IMR-90 (cell line): ENCODE measurements at regions not wholly inside any gene's neighbourhood (a gene's known extent, or its start where the extent isn't known, plus 50 kb on each side); places are given as distances from the start of the nearest gene placed in this dataset.

Source experiments
- ATAC-seq: fragments of 200-7000 bp; cut with Tn5 transposase; 2 replicates; pipeline ENCODE4 v1.9.1; 2020; ENCODE audit warnings: low read depth, mild to moderate bottlenecking, moderate library complexity
- BruUV-seq: library from RNA; stranded (reverse); fragments of 400-500 nt; replicated peaks from 2 replicates; lab custom pipeline; 2021; lab: Mats Ljungman, UMichigan
- CTCF ChIA-PET: fragments of 300-600 bp; formaldehyde crosslinking; extraction: SDS; loops from one replicate; lab custom pipeline; 2021; ENCODE audit warnings: antibody characterized with exemption; lab: Yijun Ruan, JAX
- POLR2A ChIA-PET: fragments of 300-600 bp; sonication (Branson Sonifier 250); formaldehyde crosslinking; loops from one replicate; lab custom pipeline; 2022; ENCODE audit warnings: antibody characterized with exemption; ENCODE audit not compliant: unreplicated experiment; lab: Charles Lee
- DNase-seq: peaks from one replicate; pipeline ENCODE4 v3.0.0; 2013
- H2AFZ ChIP-seq: replicated peaks from 2 replicates; pipeline ENCODE3; 2013; ENCODE audit warnings: low read length, mild to moderate bottlenecking; ENCODE audit not compliant: poor library complexity
- H2AK5ac ChIP-seq: 2 replicates; pipeline ENCODE4 v1.6.1; 2013; ENCODE audit warnings: low read depth, low read length, inconsistent platforms
- H2AK9ac ChIP-seq: replicated peaks from 2 replicates; pipeline ENCODE3; 2013; ENCODE audit warnings: mild to moderate bottlenecking, low read depth, low read length, moderate library complexity; ENCODE audit not compliant: poor library complexity
- H2BK120ac ChIP-seq: 2 replicates; pipeline ENCODE4 v1.6.1; 2013; ENCODE audit warnings: low read depth, low read length, inconsistent platforms
- H2BK15ac ChIP-seq: 3 replicates; pipeline ENCODE4 v1.6.1; 2013; ENCODE audit warnings: low read depth, low read length, inconsistent platforms
- H2BK20ac ChIP-seq: 2 replicates; pipeline ENCODE4 v1.6.1; 2013; ENCODE audit warnings: low read depth, mild to moderate bottlenecking, inconsistent platforms, low read length, moderate library complexity
- H2BK5ac ChIP-seq: 2 replicates; pipeline ENCODE4 v1.6.1; 2013; ENCODE audit warnings: mild to moderate bottlenecking, low read depth, low read length, inconsistent platforms; ENCODE audit not compliant: poor library complexity, severe bottlenecking
- H3K14ac ChIP-seq: replicated peaks from 2 replicates; pipeline ENCODE4 v1.6.1; 2013; ENCODE audit warnings: low read depth, low read length, inconsistent platforms
- H3K18ac ChIP-seq: 2 replicates; pipeline ENCODE4 v1.6.1; 2013; ENCODE audit warnings: low read depth, low read length, control low read depth
- H3K23ac ChIP-seq: 2 replicates; pipeline ENCODE4 v1.6.1; 2013; ENCODE audit warnings: low read depth, low read length, inconsistent platforms
- H3K27ac ChIP-seq: 2 replicates; pipeline ENCODE4 v1.5.1; 2013; ENCODE audit warnings: mild to moderate bottlenecking, control low read depth, low read length; ENCODE audit not compliant: insufficient read depth
- H3K27me3 ChIP-seq: 2 replicates; pipeline ENCODE4 v1.6.1; 2013; ENCODE audit warnings: low read length; ENCODE audit not compliant: control insufficient read depth, insufficient read depth
- H3K36me3 ChIP-seq: 2 replicates; pipeline ENCODE4 v1.6.1; 2013; ENCODE audit warnings: low read length, mixed read lengths; ENCODE audit not compliant: control insufficient read depth, insufficient read depth
- H3K4ac ChIP-seq: 2 replicates; pipeline ENCODE4 v1.6.1; 2013; ENCODE audit warnings: low read depth, low read length, inconsistent platforms
- H3K4me1 ChIP-seq: 2 replicates; pipeline ENCODE4 v1.6.1; 2013; ENCODE audit warnings: low read length, mixed read lengths; ENCODE audit not compliant: control insufficient read depth, insufficient read depth
- H3K4me2 ChIP-seq: 2 replicates; pipeline ENCODE4 v1.6.1; 2013; ENCODE audit warnings: low read depth, mild to moderate bottlenecking, control low read depth, low read length, moderate library complexity
- H3K4me3 ChIP-seq: 2 replicates; pipeline ENCODE4 v1.5.1; 2013; ENCODE audit warnings: low read depth, mild to moderate bottlenecking, control low read depth, low read length, moderate library complexity; ENCODE audit not compliant: insufficient read depth
- H3K56ac ChIP-seq: 2 replicates; pipeline ENCODE4 v1.6.1; 2013; ENCODE audit warnings: low read length, inconsistent platforms; ENCODE audit not compliant: insufficient read depth; ENCODE audit errors: extremely low read depth
- H3K79me1 ChIP-seq, 2 experiments: 2 replicates each; pipeline ENCODE4 v1.6.1; 2013; ENCODE audit warnings: low read length in 2 of 2, inconsistent platforms in 1 of 2, low read depth in 1 of 2
- H3K9ac ChIP-seq: 2 replicates; pipeline ENCODE4 v1.6.1; 2013; ENCODE audit warnings: low read depth, low read length, control low read depth
- H3K9me1 ChIP-seq: 2 replicates; pipeline ENCODE4 v1.6.1; 2013; ENCODE audit warnings: low read length, inconsistent platforms; ENCODE audit not compliant: insufficient read depth
- H3K9me3 ChIP-seq: 2 replicates; pipeline ENCODE4 v1.6.1; 2013; ENCODE audit warnings: low read length; ENCODE audit not compliant: control insufficient read depth, insufficient read depth
- H4K20me1 ChIP-seq: 2 replicates; pipeline ENCODE4 v1.6.1; 2013; ENCODE audit warnings: low read length, inconsistent platforms; ENCODE audit not compliant: insufficient read depth
- H4K5ac ChIP-seq: 2 replicates; pipeline ENCODE4 v1.6.1; 2013; ENCODE audit warnings: mild to moderate bottlenecking, low read depth, low read length, control low read depth
- H4K8ac ChIP-seq, 2 experiments: 2 replicates each; pipeline ENCODE4 v1.6.1; 2013; ENCODE audit warnings: low read depth in 2 of 2, low read length in 2 of 2, control low read depth in 1 of 2, inconsistent platforms in 1 of 2
- H4K91ac ChIP-seq: 2 replicates; pipeline ENCODE4 v1.6.1; 2013; ENCODE audit warnings: low read depth, low read length, inconsistent platforms; ENCODE audit not compliant: insufficient read depth
- BHLHE40 ChIP-seq: fragments of 150-350 bp; IDR thresholded peaks from 2 replicates; pipeline ENCODE4 v1.6.1; 2016; ENCODE audit warnings: mild to moderate bottlenecking, low read depth, low read length
- CEBPB ChIP-seq: IDR thresholded peaks from 2 replicates; pipeline ENCODE4 v1.6.1; 2012; ENCODE audit warnings: low read depth, low read length, improper control_type of control experiment
- CHD1 ChIP-seq: IDR thresholded peaks from 2 replicates; pipeline ENCODE4 v1.6.1; 2012; ENCODE audit warnings: low read depth, low read length, improper control_type of control experiment
- CTCF ChIP-seq: conservative IDR thresholded peaks from 2 replicates; pipeline ENCODE4 v1.5.1; 2012; ENCODE audit warnings: mild to moderate bottlenecking, low read depth, low read length, improper control_type of control experiment
- ELK1 ChIP-seq: fragments of 150-350 bp; IDR thresholded peaks from 2 replicates; pipeline ENCODE4 v1.6.1; 2016; ENCODE audit warnings: low read depth, mild to moderate bottlenecking, low read length, moderate library complexity, borderline replicate concordance
- FOS ChIP-seq: fragments of 150-350 bp; IDR thresholded peaks from 2 replicates; pipeline ENCODE4 v1.6.1; 2016; ENCODE audit warnings: low read depth, low read length
- MAFK ChIP-seq: IDR thresholded peaks from 2 replicates; pipeline ENCODE4 v1.6.1; 2012; ENCODE audit warnings: low read depth, low read length, improper control_type of control experiment
- MAZ ChIP-seq: IDR thresholded peaks from 2 replicates; pipeline ENCODE4 v1.6.1; 2012; ENCODE audit warnings: low read depth, mild to moderate bottlenecking, low read length, improper control_type of control experiment, moderate library complexity, borderline replicate concordance
- MXI1 ChIP-seq: IDR thresholded peaks from 2 replicates; pipeline ENCODE4 v1.6.1; 2012; ENCODE audit warnings: low read depth, mild to moderate bottlenecking, low read length, moderate library complexity, borderline replicate concordance
- NFE2L2 ChIP-seq: fragments of 150-350 bp; IDR thresholded peaks from 2 replicates; pipeline ENCODE4 v1.6.1; 2016; ENCODE audit warnings: low read depth, mild to moderate bottlenecking, low read length
- POLR2A ChIP-seq: IDR thresholded peaks from 2 replicates; pipeline ENCODE4 v1.6.1; 2012; ENCODE audit warnings: mild to moderate bottlenecking, low read depth, low read length
- RAD21 ChIP-seq: IDR thresholded peaks from 2 replicates; pipeline ENCODE4 v1.6.1; 2012; ENCODE audit warnings: low read length, improper control_type of control experiment
- RCOR1 ChIP-seq: IDR thresholded peaks from 2 replicates; pipeline ENCODE4 v1.6.1; 2012; ENCODE audit warnings: mild to moderate bottlenecking, low read length, improper control_type of control experiment; ENCODE audit not compliant: insufficient replicate concordance
- RFX5 ChIP-seq: IDR thresholded peaks from 2 replicates; pipeline ENCODE4 v1.8.0; 2012; ENCODE audit warnings: low read depth, mild to moderate bottlenecking, low read length, moderate library complexity
- SMC3 ChIP-seq: fragments of 150-350 bp; IDR thresholded peaks from 2 replicates; pipeline ENCODE4 v1.6.1; 2016; ENCODE audit warnings: low read depth, mild to moderate bottlenecking, antibody characterized with exemption, low read length, moderate library complexity
- USF2 ChIP-seq: fragments of 150-350 bp; IDR thresholded peaks from 2 replicates; pipeline ENCODE4 v1.6.1; 2017; ENCODE audit warnings: mild to moderate bottlenecking, antibody characterized with exemption, low read length, low read depth
- WGBS, 2 experiments: methylation state at CpG; one replicate each; pipeline versions ENCODE4 v1.1.5 to v1.1.7; 2013; ENCODE audit warnings: missing lambda C conversion rate in 2 of 2; ENCODE audit not compliant: insufficient read length in 1 of 2; ENCODE audit errors: extremely low coverage in 2 of 2; 5-methylcytosine and 5-hydroxymethylcytosine counted together
- dilution Hi-C: fragments of 300-500 bp; cut with HindIII; formaldehyde crosslinking; loops from one replicate; pipeline ENCODE4 v1.14.3; 2018; ENCODE audit warnings: low sequenced_read_pairs; ENCODE audit not compliant: unreplicated experiment
- in situ Hi-C: fragments of 300-500 bp; cut with MboI; formaldehyde crosslinking; loops from 3 replicates; pipeline ENCODE4 v1.14.3; 2019; ENCODE audit warnings: low sequenced_read_pairs, inconsistent platforms, mixed read lengths
- intact Hi-C: fragments of 100-400 bp; cut with micrococcal nuclease; formaldehyde crosslinking; loops from 2 replicates; pipeline ENCODE4 v1.10.0; 2022

- intact Hi-C loops (loop anchor here (5.0 kb wide), 1 partner anchor 595 kb away; the partner anchor contains the start of gene ID2), in situ Hi-C loops (no loop called here), dilution Hi-C loops (no loop called here)
- Histone ChIP-seq H3K36me3 (no peaks in the 10 kb centered on the region), H3K9me1 (peaks cover 13% of the 10 kb centered on the region), H3K4me2 (peak overlapping the region; percentile 30), H3K14ac (peak overlapping the region; percentile 40), H4K8ac (peak overlapping the region in 1 of 2 experiments; percentile 75; a peak in 1 of 4 replicates), H3K4me3 (no peak overlapping the region), H2AFZ (peak overlapping the region; percentile 6), H3K9me3 (no peaks in the 10 kb centered on the region), H4K91ac (peak overlapping the region; percentile 83), H2AK5ac (peak overlapping the region; percentile 94), H4K20me1 (no peaks in the 10 kb centered on the region), H3K18ac (peak overlapping the region; percentile 1), H3K56ac (peak overlapping the region; percentile 45; the same call in 1 of the 2 replicates), H2BK5ac (peak overlapping the region; percentile 43), H4K5ac (no peak overlapping the region), H3K79me1 (no peaks in the 10 kb centered on the region), H2BK20ac (peak overlapping the region; percentile 81), H3K27ac (peak overlapping the region; percentile 7; the same call in 1 of the 2 replicates), H3K4me1 (peaks cover 24% of the 10 kb centered on the region), H2BK15ac (peak overlapping the region; percentile 63; the same call in 2 of the 3 replicates), H3K27me3 (no peaks in the 10 kb centered on the region), H2BK120ac (peak overlapping the region; percentile 80), H3K9ac (no peak overlapping the region), H2AK9ac (peak overlapping the region; percentile 38), H3K4ac (peak overlapping the region; percentile 85), H3K23ac (0 out of 2 replicates have a peak overlapping the region, but pooled peaks have one; percentile 5)
- no TSS peak for BruUV-seq
- TF ChIP-seq MAFK = no peak
- TF ChIP-seq CHD1 = no peak
- TF ChIP-seq NFE2L2 = no peak
- no peak for TF ChIP-seq RAD21
- TF ChIP-seq CEBPB = no peak
- no peak for TF ChIP-seq SMC3
- TF ChIP-seq POLR2A = no peak
- no peak for TF ChIP-seq BHLHE40
- no peak for TF ChIP-seq ELK1
- TF ChIP-seq MAZ = no peak
- no peak for TF ChIP-seq CTCF
- TF ChIP-seq FOS = no peak
- no peak for TF ChIP-seq MXI1
- no peak for TF ChIP-seq RCOR1
- no peak for TF ChIP-seq RFX5
- no peak for TF ChIP-seq USF2
- ChIA-PET POLR2A (interaction anchor here (0.6 kb wide), 1 partner anchor 309 kb away, joined by 3 read pairs; no protein-coding TSS in a partner anchor), CTCF (no interaction called here)
- no peak for DNase-seq
- no CpG with 5 or more reads among the region's 3 CpGs for WGBS, 2 experiments
- ATAC-seq = peak; percentile 35
These were observed 594.4 kb upstream of the ID2 start for GRCh38 chr2:8087480-8087840.
